GM12878 (cell line): ENCODE measurements at regions not wholly inside any gene's neighbourhood (a gene's known extent, or its start where the extent isn't known, plus 50 kb on each side); places are given as distances from the start of the nearest gene placed in this dataset.

Experiments
- HDAC2 ChIP-seq: fragments of 200-600 bp; sonication (generic); IDR thresholded peaks from 2 replicates; pipeline ENCODE4 v1.6.1; 2017
- RAD51 ChIP-seq: fragments of 450-650 bp; IDR thresholded peaks from 2 replicates; pipeline ENCODE4 v1.6.1; 2016; ENCODE audit warnings: moderate library complexity, mild to moderate bottlenecking, inconsistent platforms
- SMAD1 ChIP-seq: fragments of 450-650 bp; IDR thresholded peaks from 2 replicates; pipeline ENCODE4 v1.6.1; 2018; ENCODE audit warnings: mild to moderate bottlenecking, low read depth; ENCODE audit not compliant: partially characterized antibody
- TCF3 ChIP-seq: IDR thresholded peaks from 2 replicates; pipeline ENCODE4 v1.6.1; 2012; ENCODE audit warnings: low read depth, mild to moderate bottlenecking, low read length, borderline replicate concordance; ENCODE audit not compliant: insufficient read depth
- TCF7 ChIP-seq: IDR thresholded peaks from 2 replicates; pipeline ENCODE4 v1.6.1; 2014; ENCODE audit warnings: antibody characterized with exemption, borderline replicate concordance
- ZNF274 ChIP-seq: IDR thresholded peaks from one replicate; pipeline ENCODE4 v1.8.0; 2011; ENCODE audit not compliant: insufficient read length, insufficient read depth
- TF ChIP-seq, protein P1 (sequence below): fragments of 450-650 bp; IDR thresholded peaks from 2 replicates; pipeline ENCODE4 v1.6.1; 2017; ENCODE audit warnings: mild to moderate bottlenecking, moderate library complexity
- TF ChIP-seq, protein P2 (sequence below): IDR thresholded peaks from 2 replicates; pipeline ENCODE4 v1.6.1; 2012; ENCODE audit warnings: mild to moderate bottlenecking, low read depth, low read length
- TF ChIP-seq, protein P3 (sequence below), 3 experiments: IDR thresholded peaks in 2 of 3; conservative IDR thresholded peaks in 1 of 3; 2 replicates each; pipeline ENCODE4 v1.5.1; 2011; ENCODE audit warnings: low read depth in 3 of 3, low read length in 3 of 3, mild to moderate bottlenecking in 3 of 3, control low read depth in 2 of 3, moderate library complexity in 2 of 3, inconsistent platforms in 1 of 3, mixed read lengths in 1 of 3; ENCODE audit not compliant: control insufficient read depth in 2 of 3, insufficient read depth in 1 of 3; ENCODE audit errors: extremely low read depth in 1 of 3
- TF ChIP-seq, protein P4 (sequence below): fragments of 450-650 bp; formaldehyde crosslinking; IDR thresholded peaks from 2 replicates; pipeline ENCODE4 v1.5.0; 2022; ENCODE audit warnings: mild to moderate bottlenecking, missing genetic modification characterization

DNA sequence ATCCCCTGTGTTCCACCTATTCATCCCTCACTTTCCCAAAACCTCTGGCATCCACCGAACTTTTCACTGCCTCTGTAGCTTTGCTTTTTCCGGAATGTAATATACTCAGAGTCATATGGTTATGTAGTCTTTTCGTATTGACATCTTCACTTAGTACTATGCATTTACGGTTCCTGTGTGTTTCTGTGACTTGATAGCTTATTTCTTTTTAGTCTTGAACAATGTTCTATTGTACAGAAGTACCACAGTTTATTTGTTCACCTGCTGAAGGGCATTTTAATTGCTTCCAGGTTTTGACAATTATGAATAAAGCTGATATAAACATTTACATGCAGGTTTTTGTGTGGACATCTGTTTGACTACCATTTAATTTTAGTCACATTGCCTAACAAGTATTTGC, 154.7 kb upstream of the DOK6 start:
- TF ChIP-seq RAD51 (no peak), ZNF274 (no peak), HDAC2 (no peak), TCF3 (no peak), SMAD1 (no peak), TCF7 (no peak)
- TF ChIP-seq, protein P1, sequence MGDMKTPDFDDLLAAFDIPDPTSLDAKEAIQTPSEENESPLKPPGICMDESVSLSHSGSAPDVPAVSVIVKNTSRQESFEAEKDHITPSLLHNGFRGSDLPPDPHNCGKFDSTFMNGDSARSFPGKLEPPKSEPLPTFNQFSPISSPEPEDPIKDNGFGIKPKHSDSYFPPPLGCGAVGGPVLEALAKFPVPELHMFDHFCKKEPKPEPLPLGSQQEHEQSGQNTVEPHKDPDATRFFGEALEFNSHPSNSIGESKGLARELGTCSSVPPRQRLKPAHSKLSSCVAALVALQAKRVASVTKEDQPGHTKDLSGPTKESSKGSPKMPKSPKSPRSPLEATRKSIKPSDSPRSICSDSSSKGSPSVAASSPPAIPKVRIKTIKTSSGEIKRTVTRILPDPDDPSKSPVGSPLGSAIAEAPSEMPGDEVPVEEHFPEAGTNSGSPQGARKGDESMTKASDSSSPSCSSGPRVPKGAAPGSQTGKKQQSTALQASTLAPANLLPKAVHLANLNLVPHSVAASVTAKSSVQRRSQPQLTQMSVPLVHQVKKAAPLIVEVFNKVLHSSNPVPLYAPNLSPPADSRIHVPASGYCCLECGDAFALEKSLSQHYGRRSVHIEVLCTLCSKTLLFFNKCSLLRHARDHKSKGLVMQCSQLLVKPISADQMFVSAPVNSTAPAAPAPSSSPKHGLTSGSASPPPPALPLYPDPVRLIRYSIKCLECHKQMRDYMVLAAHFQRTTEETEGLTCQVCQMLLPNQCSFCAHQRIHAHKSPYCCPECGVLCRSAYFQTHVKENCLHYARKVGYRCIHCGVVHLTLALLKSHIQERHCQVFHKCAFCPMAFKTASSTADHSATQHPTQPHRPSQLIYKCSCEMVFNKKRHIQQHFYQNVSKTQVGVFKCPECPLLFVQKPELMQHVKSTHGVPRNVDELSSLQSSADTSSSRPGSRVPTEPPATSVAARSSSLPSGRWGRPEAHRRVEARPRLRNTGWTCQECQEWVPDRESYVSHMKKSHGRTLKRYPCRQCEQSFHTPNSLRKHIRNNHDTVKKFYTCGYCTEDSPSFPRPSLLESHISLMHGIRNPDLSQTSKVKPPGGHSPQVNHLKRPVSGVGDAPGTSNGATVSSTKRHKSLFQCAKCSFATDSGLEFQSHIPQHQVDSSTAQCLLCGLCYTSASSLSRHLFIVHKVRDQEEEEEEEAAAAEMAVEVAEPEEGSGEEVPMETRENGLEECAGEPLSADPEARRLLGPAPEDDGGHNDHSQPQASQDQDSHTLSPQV = no peak
- TF ChIP-seq, protein P2, sequence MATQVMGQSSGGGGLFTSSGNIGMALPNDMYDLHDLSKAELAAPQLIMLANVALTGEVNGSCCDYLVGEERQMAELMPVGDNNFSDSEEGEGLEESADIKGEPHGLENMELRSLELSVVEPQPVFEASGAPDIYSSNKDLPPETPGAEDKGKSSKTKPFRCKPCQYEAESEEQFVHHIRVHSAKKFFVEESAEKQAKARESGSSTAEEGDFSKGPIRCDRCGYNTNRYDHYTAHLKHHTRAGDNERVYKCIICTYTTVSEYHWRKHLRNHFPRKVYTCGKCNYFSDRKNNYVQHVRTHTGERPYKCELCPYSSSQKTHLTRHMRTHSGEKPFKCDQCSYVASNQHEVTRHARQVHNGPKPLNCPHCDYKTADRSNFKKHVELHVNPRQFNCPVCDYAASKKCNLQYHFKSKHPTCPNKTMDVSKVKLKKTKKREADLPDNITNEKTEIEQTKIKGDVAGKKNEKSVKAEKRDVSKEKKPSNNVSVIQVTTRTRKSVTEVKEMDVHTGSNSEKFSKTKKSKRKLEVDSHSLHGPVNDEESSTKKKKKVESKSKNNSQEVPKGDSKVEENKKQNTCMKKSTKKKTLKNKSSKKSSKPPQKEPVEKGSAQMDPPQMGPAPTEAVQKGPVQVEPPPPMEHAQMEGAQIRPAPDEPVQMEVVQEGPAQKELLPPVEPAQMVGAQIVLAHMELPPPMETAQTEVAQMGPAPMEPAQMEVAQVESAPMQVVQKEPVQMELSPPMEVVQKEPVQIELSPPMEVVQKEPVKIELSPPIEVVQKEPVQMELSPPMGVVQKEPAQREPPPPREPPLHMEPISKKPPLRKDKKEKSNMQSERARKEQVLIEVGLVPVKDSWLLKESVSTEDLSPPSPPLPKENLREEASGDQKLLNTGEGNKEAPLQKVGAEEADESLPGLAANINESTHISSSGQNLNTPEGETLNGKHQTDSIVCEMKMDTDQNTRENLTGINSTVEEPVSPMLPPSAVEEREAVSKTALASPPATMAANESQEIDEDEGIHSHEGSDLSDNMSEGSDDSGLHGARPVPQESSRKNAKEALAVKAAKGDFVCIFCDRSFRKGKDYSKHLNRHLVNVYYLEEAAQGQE = no peak
- TF ChIP-seq, protein P3, sequence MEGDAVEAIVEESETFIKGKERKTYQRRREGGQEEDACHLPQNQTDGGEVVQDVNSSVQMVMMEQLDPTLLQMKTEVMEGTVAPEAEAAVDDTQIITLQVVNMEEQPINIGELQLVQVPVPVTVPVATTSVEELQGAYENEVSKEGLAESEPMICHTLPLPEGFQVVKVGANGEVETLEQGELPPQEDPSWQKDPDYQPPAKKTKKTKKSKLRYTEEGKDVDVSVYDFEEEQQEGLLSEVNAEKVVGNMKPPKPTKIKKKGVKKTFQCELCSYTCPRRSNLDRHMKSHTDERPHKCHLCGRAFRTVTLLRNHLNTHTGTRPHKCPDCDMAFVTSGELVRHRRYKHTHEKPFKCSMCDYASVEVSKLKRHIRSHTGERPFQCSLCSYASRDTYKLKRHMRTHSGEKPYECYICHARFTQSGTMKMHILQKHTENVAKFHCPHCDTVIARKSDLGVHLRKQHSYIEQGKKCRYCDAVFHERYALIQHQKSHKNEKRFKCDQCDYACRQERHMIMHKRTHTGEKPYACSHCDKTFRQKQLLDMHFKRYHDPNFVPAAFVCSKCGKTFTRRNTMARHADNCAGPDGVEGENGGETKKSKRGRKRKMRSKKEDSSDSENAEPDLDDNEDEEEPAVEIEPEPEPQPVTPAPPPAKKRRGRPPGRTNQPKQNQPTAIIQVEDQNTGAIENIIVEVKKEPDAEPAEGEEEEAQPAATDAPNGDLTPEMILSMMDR (IDR thresholded peaks at IDR 0.05 in 2 of 3, conservative IDR thresholded peaks at IDR 0.05 in 1 of 3; ENCODE audit: control insufficient read depth in 2 of 3, extremely low read depth in 1 of 3, insufficient read depth in 1 of 3, low read depth in 3 of 3, low read length in 3 of 3) = no peak
- TF ChIP-seq, protein P4, sequence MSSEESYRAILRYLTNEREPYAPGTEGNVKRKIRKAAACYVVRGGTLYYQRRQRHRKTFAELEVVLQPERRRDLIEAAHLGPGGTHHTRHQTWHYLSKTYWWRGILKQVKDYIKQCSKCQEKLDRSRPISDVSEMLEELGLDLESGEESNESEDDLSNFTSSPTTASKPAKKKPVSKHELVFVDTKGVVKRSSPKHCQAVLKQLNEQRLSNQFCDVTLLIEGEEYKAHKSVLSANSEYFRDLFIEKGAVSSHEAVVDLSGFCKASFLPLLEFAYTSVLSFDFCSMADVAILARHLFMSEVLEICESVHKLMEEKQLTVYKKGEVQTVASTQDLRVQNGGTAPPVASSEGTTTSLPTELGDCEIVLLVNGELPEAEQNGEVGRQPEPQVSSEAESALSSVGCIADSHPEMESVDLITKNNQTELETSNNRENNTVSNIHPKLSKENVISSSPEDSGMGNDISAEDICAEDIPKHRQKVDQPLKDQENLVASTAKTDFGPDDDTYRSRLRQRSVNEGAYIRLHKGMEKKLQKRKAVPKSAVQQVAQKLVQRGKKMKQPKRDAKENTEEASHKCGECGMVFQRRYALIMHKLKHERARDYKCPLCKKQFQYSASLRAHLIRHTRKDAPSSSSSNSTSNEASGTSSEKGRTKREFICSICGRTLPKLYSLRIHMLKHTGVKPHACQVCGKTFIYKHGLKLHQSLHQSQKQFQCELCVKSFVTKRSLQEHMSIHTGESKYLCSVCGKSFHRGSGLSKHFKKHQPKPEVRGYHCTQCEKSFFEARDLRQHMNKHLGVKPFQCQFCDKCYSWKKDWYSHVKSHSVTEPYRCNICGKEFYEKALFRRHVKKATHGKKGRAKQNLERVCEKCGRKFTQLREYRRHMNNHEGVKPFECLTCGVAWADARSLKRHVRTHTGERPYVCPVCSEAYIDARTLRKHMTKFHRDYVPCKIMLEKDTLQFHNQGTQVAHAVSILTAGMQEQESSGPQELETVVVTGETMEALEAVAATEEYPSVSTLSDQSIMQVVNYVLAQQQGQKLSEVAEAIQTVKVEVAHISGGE = no peak
